Endodermal cell (in vitro differentiated cells): ENCODE measurements at regions not wholly inside any gene's neighbourhood (a gene's known extent, or its start where the extent isn't known, plus 50 kb on each side); places are given as distances from the start of the nearest gene placed in this dataset.
"Not testable (repeated sequence)": the region's sequence is repeated elsewhere in the genome, so short reads cannot be mapped to it uniquely, and the experiment has no call there.

Experiments
- DNase-seq: peaks from one replicate; pipeline ENCODE4 v3.0.0-alpha.2; 2017
- H3K27ac ChIP-seq: 2 replicates; pipeline ENCODE4 v1.5.1; 2013; ENCODE audit warnings: mild to moderate bottlenecking, low read depth, low read length, moderate library complexity
- H3K27me3 ChIP-seq: 2 replicates; pipeline ENCODE4 v1.6.1; 2013; ENCODE audit warnings: mild to moderate bottlenecking, low read length, moderate library complexity; ENCODE audit not compliant: insufficient read depth, control insufficient read depth, poor library complexity, severe bottlenecking
- H3K36me3 ChIP-seq: 2 replicates; pipeline ENCODE4 v1.7.0; 2013; ENCODE audit warnings: mild to moderate bottlenecking, low read length, moderate library complexity; ENCODE audit not compliant: control insufficient read depth, insufficient read depth
- H3K4me1 ChIP-seq: one replicate; pipeline ENCODE4 v1.7.0; 2013; ENCODE audit warnings: low read length; ENCODE audit not compliant: control insufficient read depth, insufficient read depth
- H3K4me3 ChIP-seq: 2 replicates; pipeline ENCODE4 v1.5.1; 2013; ENCODE audit warnings: mild to moderate bottlenecking, low read length, moderate library complexity
- H3K9ac ChIP-seq: 2 replicates; pipeline ENCODE4 v1.6.1; 2013; ENCODE audit warnings: mild to moderate bottlenecking, low read length, moderate library complexity; ENCODE audit not compliant: poor library complexity, severe bottlenecking; ENCODE audit errors: extremely low read depth
- H3K9me3 ChIP-seq: 2 replicates; pipeline ENCODE4 v1.6.1; 2013; ENCODE audit warnings: mild to moderate bottlenecking, low read length, moderate library complexity; ENCODE audit not compliant: control insufficient read depth
- H3K27ac Mint-ChIP-seq: 2 replicates; pipeline ENCODE4 v1.8.0; 2020; ENCODE audit warnings: mixed read lengths
- H3K27me3 Mint-ChIP-seq: 2 replicates; pipeline ENCODE4 v1.8.0; 2021; ENCODE audit warnings: mild to moderate bottlenecking, mixed read lengths; ENCODE audit not compliant: insufficient read depth
- H3K36me3 Mint-ChIP-seq: 2 replicates; pipeline ENCODE4 v1.8.0; 2020; ENCODE audit warnings: low read depth, mixed read lengths
- H3K4me1 Mint-ChIP-seq: 2 replicates; pipeline ENCODE4 v1.8.0; 2020; ENCODE audit warnings: mixed read lengths
- H3K4me3 Mint-ChIP-seq: 2 replicates; pipeline ENCODE4 v1.8.0; 2020; ENCODE audit warnings: mild to moderate bottlenecking, moderate library complexity, mixed read lengths
- H3K9me3 Mint-ChIP-seq: 2 replicates; pipeline ENCODE4 v1.8.0; 2020; ENCODE audit warnings: mild to moderate bottlenecking, mixed read lengths
- WGBS, 2 experiments: methylation state at CpG; one replicate each; pipeline versions ENCODE4 v1.1.5 to v1.1.7; 2013; ENCODE audit warnings: missing lambda C conversion rate in 2 of 2, mixed read lengths in 1 of 2; ENCODE audit not compliant: insufficient coverage in 1 of 2, insufficient read length in 1 of 2; 5-methylcytosine and 5-hydroxymethylcytosine counted together

DNA sequence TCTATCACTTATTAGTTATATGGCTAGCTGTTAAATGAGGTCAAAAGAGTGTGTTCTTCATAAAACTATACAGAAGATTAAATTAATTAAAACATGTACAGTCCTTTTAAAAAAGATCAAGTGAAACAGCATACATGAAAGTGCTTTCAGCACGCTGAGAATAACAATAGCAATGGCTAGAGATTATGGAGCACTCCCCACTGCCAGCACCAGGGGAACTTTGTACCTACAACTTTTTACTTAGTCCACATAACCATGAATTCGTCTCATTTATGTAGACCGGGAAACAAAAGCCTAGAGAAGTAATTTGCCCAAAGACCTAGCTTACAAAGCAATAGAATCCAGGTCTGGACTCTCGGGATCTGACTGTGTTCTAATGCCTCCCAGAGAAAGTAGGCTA is 136.5 kb upstream of the PLGLB2 start:
- not testable (repeated sequence) for H3K27ac ChIP-seq, H3K36me3 Mint-ChIP-seq, H3K9me3 Mint-ChIP-seq, H3K36me3 ChIP-seq, H3K27me3 ChIP-seq, H3K9ac ChIP-seq, DNase-seq, H3K4me1 Mint-ChIP-seq, H3K27me3 Mint-ChIP-seq, H3K27ac Mint-ChIP-seq, H3K4me3 Mint-ChIP-seq, H3K4me1 ChIP-seq, H3K9me3 ChIP-seq, H3K4me3 ChIP-seq
- WGBS, 2 experiments = no CpG with 5 or more reads among the region's 4 CpGs

DNA sequence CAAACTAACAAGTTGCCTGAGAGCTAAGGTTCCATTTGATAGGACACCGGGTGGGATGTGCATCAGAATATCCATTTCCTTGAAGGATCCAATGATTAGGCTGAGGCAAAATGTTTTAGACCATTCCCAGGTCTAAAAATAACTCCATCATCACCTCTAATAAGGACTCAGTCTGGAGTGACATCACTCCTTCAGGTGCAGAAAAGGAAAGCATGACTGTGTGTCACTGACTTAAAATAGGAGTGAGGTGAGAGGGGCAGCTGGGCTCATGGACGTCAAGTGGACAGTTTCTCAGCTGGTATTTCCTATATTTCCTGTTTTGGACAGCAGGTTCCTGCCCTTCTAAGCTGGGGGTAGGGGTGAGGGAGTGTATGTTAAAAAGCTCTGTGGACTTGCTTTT is 135.9 kb upstream of the PLGLB2 start:
- not testable (repeated sequence) for H3K27me3 Mint-ChIP-seq, H3K27ac Mint-ChIP-seq, H3K4me1 Mint-ChIP-seq, H3K4me3 Mint-ChIP-seq, H3K4me1 ChIP-seq, H3K27ac ChIP-seq, DNase-seq, H3K9me3 ChIP-seq, H3K36me3 ChIP-seq, H3K9me3 Mint-ChIP-seq, H3K36me3 Mint-ChIP-seq, H3K9ac ChIP-seq, H3K27me3 ChIP-seq, H3K4me3 ChIP-seq
- WGBS, 2 experiments = no CpG with 5 or more reads among the region's 2 CpGs

DNA sequence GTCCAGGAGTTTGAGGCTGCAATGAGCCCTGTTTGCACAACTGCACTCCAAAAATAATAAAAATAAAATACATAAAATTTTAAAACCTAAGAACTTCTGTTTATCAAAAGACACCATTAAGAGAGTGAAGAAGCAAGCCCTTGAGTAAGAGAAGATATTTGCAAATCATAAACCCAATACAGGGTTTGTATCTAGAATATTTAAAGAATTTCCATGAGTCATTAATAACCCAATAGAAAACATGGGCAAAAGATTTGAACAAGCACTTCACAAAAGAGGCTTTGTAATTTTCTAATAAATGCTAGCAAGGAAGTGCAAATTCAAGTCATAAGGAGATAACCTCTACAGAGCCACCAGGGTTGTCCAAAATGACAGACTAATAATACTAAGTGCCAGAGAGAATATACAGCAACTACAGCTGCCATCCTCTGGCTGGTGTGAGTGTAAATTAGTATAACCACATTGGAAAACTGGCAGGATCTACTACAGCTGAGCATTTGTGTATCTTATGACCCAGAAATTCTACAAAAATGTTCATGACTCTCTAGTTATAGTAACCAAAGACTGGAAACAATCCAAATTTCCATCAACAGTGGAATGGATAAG is 133.0 kb upstream of the PLGLB2 start:
- H3K9me3 Mint-ChIP-seq, H3K4me3 ChIP-seq: not testable (repeated sequence)

DNA sequence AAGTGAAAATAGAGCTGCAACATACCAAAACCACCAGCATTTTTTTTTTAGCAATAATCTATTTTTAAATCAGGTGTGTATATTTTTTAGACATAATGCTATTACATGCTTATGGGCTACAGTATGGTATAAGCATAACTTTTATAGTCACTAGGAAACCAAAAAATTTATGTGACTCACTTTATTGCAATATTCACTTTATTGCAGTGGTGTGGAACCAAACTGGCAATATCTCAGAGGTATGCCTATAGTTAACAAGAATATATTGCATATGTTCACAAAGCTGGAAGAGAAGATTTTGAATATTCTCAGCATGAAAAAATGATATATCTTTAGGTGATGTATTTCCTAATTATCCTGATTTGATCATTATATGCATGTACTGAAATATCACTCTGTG is 128.8 kb upstream of the PLGLB2 start:
- H3K4me1 ChIP-seq, H3K27ac Mint-ChIP-seq, H3K9me3 ChIP-seq, H3K27me3 Mint-ChIP-seq, H3K36me3 ChIP-seq, H3K4me3 Mint-ChIP-seq, H3K27ac ChIP-seq, H3K36me3 Mint-ChIP-seq, H3K9me3 Mint-ChIP-seq, H3K9ac ChIP-seq, DNase-seq, H3K4me1 Mint-ChIP-seq, H3K27me3 ChIP-seq, H3K4me3 ChIP-seq: not testable (repeated sequence)

More for the DNA sequence above, 133.0 kb upstream of the PLGLB2 start:
- H3K27ac Mint-ChIP-seq, H3K9me3 ChIP-seq, H3K27me3 Mint-ChIP-seq, DNase-seq, H3K4me1 ChIP-seq, H3K9ac ChIP-seq, H3K27ac ChIP-seq, H3K27me3 ChIP-seq, H3K4me1 Mint-ChIP-seq, H3K4me3 Mint-ChIP-seq, H3K36me3 Mint-ChIP-seq, H3K36me3 ChIP-seq: not testable (repeated sequence)

DNA sequence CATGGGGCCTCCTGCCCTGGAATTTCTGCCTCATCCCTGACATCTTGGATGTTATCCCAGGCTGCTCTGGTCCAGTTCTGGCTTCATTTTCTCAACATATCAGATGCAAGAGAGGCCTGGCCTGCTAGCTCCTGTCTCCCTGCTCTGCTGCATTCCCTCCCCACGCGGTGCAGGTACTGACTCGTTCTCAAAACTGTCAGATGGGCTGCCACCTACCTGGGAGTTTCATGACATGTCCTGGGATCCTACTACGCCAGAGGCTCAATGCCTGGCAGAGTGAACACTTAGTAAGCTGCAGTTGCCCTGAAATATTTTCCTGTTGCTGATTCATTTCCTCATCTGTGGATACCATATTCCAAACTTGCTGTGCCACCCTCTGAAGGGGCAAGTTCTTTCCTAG is 126.7 kb upstream of the PLGLB2 start:
- not testable (repeated sequence) for H3K4me3 ChIP-seq, H3K36me3 ChIP-seq, H3K9me3 ChIP-seq, H3K9me3 Mint-ChIP-seq, H3K27me3 Mint-ChIP-seq, H3K27ac ChIP-seq, H3K9ac ChIP-seq, H3K27me3 ChIP-seq, H3K4me1 ChIP-seq, H3K36me3 Mint-ChIP-seq, DNase-seq, H3K27ac Mint-ChIP-seq, H3K4me3 Mint-ChIP-seq, H3K4me1 Mint-ChIP-seq
- WGBS, 2 experiments = no CpG with 5 or more reads among the region's 4 CpGs

DNA sequence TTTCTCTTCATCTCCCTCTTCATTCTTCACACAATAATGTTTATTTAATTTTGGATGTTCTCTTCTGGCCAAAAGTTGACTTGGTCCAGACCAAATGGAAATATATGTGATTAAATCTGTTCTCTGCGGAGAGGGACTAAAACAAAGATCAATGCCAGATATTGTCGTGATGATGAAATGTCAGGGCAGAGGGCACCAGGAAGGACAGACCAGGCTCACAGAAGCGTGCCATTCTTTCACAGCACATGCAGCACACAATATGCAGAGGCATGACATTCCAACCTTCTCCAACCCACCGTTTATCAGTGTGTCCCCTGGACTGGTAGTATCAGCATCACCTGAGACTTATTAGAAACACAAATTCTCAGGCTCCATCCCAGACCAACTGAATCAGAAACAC is 125.2 kb upstream of the PLGLB2 start:
- not testable (repeated sequence) for DNase-seq, H3K36me3 Mint-ChIP-seq, H3K4me3 ChIP-seq, H3K27ac ChIP-seq, H3K36me3 ChIP-seq, H3K4me1 Mint-ChIP-seq, H3K27ac Mint-ChIP-seq, H3K9me3 ChIP-seq, H3K27me3 Mint-ChIP-seq, H3K4me3 Mint-ChIP-seq, H3K27me3 ChIP-seq, H3K4me1 ChIP-seq, H3K9ac ChIP-seq, H3K9me3 Mint-ChIP-seq
- no CpG with 5 or more reads among the region's 4 CpGs for WGBS, 2 experiments

DNA sequence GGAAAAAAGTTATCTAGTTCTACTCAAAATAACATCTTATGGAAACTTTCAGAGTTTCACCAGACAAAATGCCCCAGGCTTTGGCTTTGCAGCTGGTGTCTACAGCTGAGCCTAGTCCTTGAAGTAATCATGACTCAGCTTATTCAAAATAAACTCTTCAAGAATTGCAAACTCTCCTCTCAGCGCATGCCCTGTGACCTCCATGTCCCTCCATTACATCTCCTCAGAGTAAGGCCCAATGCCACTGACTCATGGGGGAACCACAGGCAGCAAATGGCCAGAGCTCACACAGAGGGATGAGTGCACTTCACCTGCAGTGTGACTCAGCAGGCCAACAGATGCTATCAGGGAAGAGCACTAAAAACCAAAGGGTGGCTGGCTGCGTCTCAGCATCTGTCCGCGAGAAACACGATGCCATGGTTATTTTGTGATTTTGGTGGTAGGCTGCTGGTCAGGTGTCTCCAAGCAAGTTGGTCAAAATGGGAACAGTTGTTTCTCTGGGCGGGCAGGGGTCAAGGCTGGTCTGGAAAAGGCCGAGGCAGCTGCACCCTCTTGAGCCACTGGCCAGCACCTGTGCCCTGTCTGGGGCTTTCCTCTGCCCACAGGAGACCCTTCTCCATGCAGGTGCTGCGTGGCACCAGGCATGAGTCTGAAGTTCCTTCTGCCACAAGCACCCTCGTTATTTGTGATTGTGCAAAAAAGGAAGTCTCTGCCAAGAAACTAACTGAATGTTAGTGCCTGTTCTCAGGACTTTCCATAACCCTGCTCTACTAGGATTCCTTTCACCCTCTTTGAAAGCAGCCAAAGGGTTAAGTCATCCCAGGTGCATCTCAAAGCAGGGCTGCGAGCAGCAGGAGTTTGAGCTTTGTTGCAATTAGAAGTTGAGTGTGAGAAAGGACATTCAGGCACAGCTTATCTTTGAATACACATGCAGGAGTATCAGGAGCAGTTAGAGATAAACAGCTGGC is 118.1 kb upstream of the PLGLB2 start:
- H3K9me3 Mint-ChIP-seq, H3K36me3 ChIP-seq, H3K36me3 Mint-ChIP-seq, H3K9ac ChIP-seq, H3K4me3 ChIP-seq, H3K27ac Mint-ChIP-seq, H3K4me3 Mint-ChIP-seq, H3K4me1 Mint-ChIP-seq, H3K4me1 ChIP-seq, H3K27me3 Mint-ChIP-seq, H3K27me3 ChIP-seq, H3K27ac ChIP-seq, H3K9me3 ChIP-seq: not testable (repeated sequence)
- peak; percentile 52 for DNase-seq
- 84% methylated on average over 6 of the region's 10 CpGs; no CpG with 5 or more reads in 1 of the 2 experiments for WGBS, 2 experiments
